NCI-H2196 (cell line): ENCODE measurements at regions not wholly inside any gene's neighbourhood (a gene's known extent, or its start where the extent isn't known, plus 50 kb on each side); places are given as distances from the start of the nearest gene placed in this dataset.
"Not testable (repeated sequence)": the region's sequence is repeated elsewhere in the genome, so short reads cannot be mapped to it uniquely, and the experiment has no call there.

ENCODE experiments used
- DNase-seq: peaks from one replicate; lab custom pipeline; 2025; ENCODE audit not compliant: unreplicated experiment; lab: John Stamatoyannopoulos, UW

- no peak for DNase-seq
Observed at GRCh38 chr5:125481506-125482465, 735.3 kb upstream of the ZNF608 start.

GRCh38 chr5:125483609-125484008 lies 737.2 kb upstream of the ZNF608 start:
- no peak for DNase-seq

- peak; percentile 66 for DNase-seq
Observed at GRCh38 chr5:125484272-125484741, 737.9 kb upstream of the ZNF608 start.

- DNase-seq: peak; percentile 85
Observed at GRCh38 chr5:125484742-125485641, 738.6 kb upstream of the ZNF608 start.

GRCh38 chr5:125485771-125486170 lies 739.3 kb upstream of the ZNF608 start:
- no peak for DNase-seq

- DNase-seq: no peak
Observed at GRCh38 chr5:125486634-125487033, 740.2 kb upstream of the ZNF608 start.

GRCh38 chr5:125487231-125487630 lies 740.8 kb upstream of the ZNF608 start:
- DNase-seq: no peak

- DNase-seq: not testable (repeated sequence)
Observed at GRCh38 chr5:125487652-125488051, 741.2 kb upstream of the ZNF608 start.

- DNase-seq: no peak
Observed at GRCh38 chr5:125489146-125489545, 742.7 kb upstream of the ZNF608 start.

GRCh38 chr5:125491986-125492492 lies 745.6 kb upstream of the ZNF608 start:
- no peak for DNase-seq

GRCh38 chr5:125492977-125493376 lies 746.5 kb upstream of the ZNF608 start:
- no peak for DNase-seq

- no peak for DNase-seq
Observed at GRCh38 chr5:125496393-125496792, 750.0 kb upstream of the ZNF608 start.

GRCh38 chr5:125497651-125498050 lies 751.2 kb upstream of the ZNF608 start:
- DNase-seq: no peak

- no peak for DNase-seq
Observed at GRCh38 chr5:125499636-125500332, 753.3 kb upstream of the ZNF608 start.

- DNase-seq: no peak
Observed at GRCh38 chr5:125501396-125501795, 755.0 kb upstream of the ZNF608 start.

- DNase-seq: no peak
Observed at GRCh38 chr5:125503946-125504345, 757.5 kb upstream of the ZNF608 start.

GRCh38 chr5:125505115-125505514 lies 758.7 kb upstream of the ZNF608 start:
- DNase-seq: no peak

- no peak for DNase-seq
Observed at GRCh38 chr5:125506124-125506523, 759.7 kb upstream of the ZNF608 start.

GRCh38 chr5:125508225-125508624 lies 761.8 kb upstream of the ZNF608 start:
- no peak for DNase-seq

- DNase-seq: no peak
Observed at GRCh38 chr5:125510651-125511050, 764.2 kb upstream of the ZNF608 start.
